Sciatic nerve (tissue), 2 donors: ENCODE measurements at regions not wholly inside any gene's neighbourhood (a gene's known extent, or its start where the extent isn't known, plus 50 kb on each side); places are given as distances from the start of the nearest gene placed in this dataset.

Source experiments
- ATAC-seq: fragments of 200-7000 bp; cut with Tn5 transposase; one replicate; pipeline ENCODE4 v1.9.1; 2020; ENCODE audit warnings: mild to moderate bottlenecking, moderate library complexity
- DNase-seq: peaks from one replicate; pipeline ENCODE4 v3.0.0-alpha.2; 2020; ENCODE audit warnings: low spot score
- intact Hi-C: fragments of 100-400 bp; cut with DNase I; formaldehyde crosslinking; loops from one replicate; pipeline ENCODE4 v1.14.2; 2022
- donor health status: DM: no; HTN: no; CAD: no.
- donor health status: DM: no; HTN: no; CAD: no.

- DNase-seq (no peak), ATAC-seq (no peak)
- intact Hi-C loops, result no loop called here
Observed at GRCh38 chr5:9954869-9955268, 294.8 kb downstream of the ATPSCKMT start.

- DNase-seq (no peak), ATAC-seq (no peak)
- intact Hi-C loops, result no loop called here
Observed at GRCh38 chr5:9953691-9954090, 296.0 kb downstream of the ATPSCKMT start.

GRCh38 chr5:9951865-9952516, 297.7 kb downstream of the ATPSCKMT start:
- ATAC-seq (no peak), DNase-seq (no peak)
- intact Hi-C loops, result no loop called here

GRCh38 chr5:9947944-9948343, 301.7 kb downstream of the ATPSCKMT start:
- ATAC-seq, result no peak
- intact Hi-C loops, result no loop called here
- no peak for DNase-seq

GRCh38 chr5:9947225-9947714, 302.4 kb downstream of the ATPSCKMT start:
- DNase-seq (no peak), ATAC-seq (no peak)
- intact Hi-C loops, result no loop called here

- intact Hi-C loops, result no loop called here
- ATAC-seq (no peak), DNase-seq (no peak)
Observed at GRCh38 chr5:9932770-9933169, 302.6 kb upstream of the TAS2R1 start.

- DNase-seq (no peak), ATAC-seq (no peak)
- intact Hi-C loops, result no loop called here
Observed at GRCh38 chr5:9930156-9930555, 300.0 kb upstream of the TAS2R1 start.

- DNase-seq (no peak), ATAC-seq (no peak)
- intact Hi-C loops, result no loop called here
Observed at GRCh38 chr5:9928326-9928725, 298.2 kb upstream of the TAS2R1 start.

- ATAC-seq (no peak), DNase-seq (no peak)
- intact Hi-C loops, result no loop called here
Observed at GRCh38 chr5:9927521-9927997, 297.4 kb upstream of the TAS2R1 start.

GRCh38 chr5:9927106-9927505, 297.0 kb upstream of the TAS2R1 start:
- intact Hi-C loops, result no loop called here
- ATAC-seq (no peak), DNase-seq (no peak)

- ATAC-seq (no peak), DNase-seq (no peak)
- intact Hi-C loops, result no loop called here
Observed at GRCh38 chr5:9924614-9925013, 294.5 kb upstream of the TAS2R1 start.

GRCh38 chr5:9922719-9923118, 292.6 kb upstream of the TAS2R1 start:
- intact Hi-C loops, result no loop called here
- DNase-seq (no peak), ATAC-seq (no peak)

- DNase-seq, result no peak
- ATAC-seq, result no peak
- intact Hi-C loops, result no loop called here
Observed at GRCh38 chr5:9920697-9921096, 290.5 kb upstream of the TAS2R1 start.

- DNase-seq, result no peak
- intact Hi-C loops, result no loop called here
Observed at GRCh38 chr5:9919306-9920030, 289.3 kb upstream of the TAS2R1 start.

GRCh38 chr5:9905661-9906060, 275.5 kb upstream of the TAS2R1 start:
- intact Hi-C loops, result no loop called here
- DNase-seq (no peak), ATAC-seq (no peak)

More at GRCh38 chr5:9919306-9920030, 289.3 kb upstream of the TAS2R1 start:
- ATAC-seq, result peak; percentile 49

GRCh38 chr5:9903801-9904200, 273.6 kb upstream of the TAS2R1 start:
- ATAC-seq, result no peak
- intact Hi-C loops, result no loop called here
- no peak for DNase-seq

GRCh38 chr5:9898319-9898718, 268.2 kb upstream of the TAS2R1 start:
- intact Hi-C loops, result no loop called here
- ATAC-seq (no peak), DNase-seq (no peak)

- DNase-seq (no peak), ATAC-seq (no peak)
- intact Hi-C loops, result no loop called here
Observed at GRCh38 chr5:9895302-9895645, 265.1 kb upstream of the TAS2R1 start.

- ATAC-seq (no peak), DNase-seq (no peak)
- intact Hi-C loops, result no loop called here
Observed at GRCh38 chr5:9894571-9895301, 264.6 kb upstream of the TAS2R1 start.

GRCh38 chr5:9892696-9893095, 262.5 kb upstream of the TAS2R1 start:
- intact Hi-C loops, result no loop called here
- no peak for ATAC-seq
- DNase-seq, result no peak
